ENCODE measurements at regions not wholly inside any gene's neighbourhood (a gene's known extent, or its start where the extent isn't known, plus 50 kb on each side); places are given as distances from the start of the nearest gene placed in this dataset.
"Not testable (repeated sequence)": the region's sequence is repeated elsewhere in the genome, so short reads cannot be mapped to it uniquely, and the experiment has no call there.

- no peak for DNase-seq
These were observed 366.4 kb downstream of the IPO8 start for GRCh38 chr12:30329281-30329680.

GRCh38 chr12:30323008-30323407 lies 372.7 kb downstream of the IPO8 start:
- DNase-seq = no peak

GRCh38 chr12:30320561-30320960 lies 375.1 kb downstream of the IPO8 start:
- DNase-seq = no peak

GRCh38 chr12:30314506-30315100 lies 381.1 kb downstream of the IPO8 start:
- DNase-seq = no peak

GRCh38 chr12:30308010-30308717 lies 387.5 kb downstream of the IPO8 start:
- no peak for DNase-seq

GRCh38 chr12:30304528-30304927 lies 391.1 kb downstream of the IPO8 start:
- DNase-seq = no peak

- DNase-seq = no peak
These were observed 394.4 kb downstream of the IPO8 start for GRCh38 chr12:30301291-30301690.

- DNase-seq = peak; percentile 26
These were observed 399.2 kb downstream of the IPO8 start for GRCh38 chr12:30296486-30296885.

GRCh38 chr12:30286345-30286926 lies 409.2 kb downstream of the IPO8 start:
- peak; percentile 12 for DNase-seq

GRCh38 chr12:30278401-30278800 lies 417.3 kb downstream of the IPO8 start:
- no peak for DNase-seq

GRCh38 chr12:30272515-30272914 lies 423.2 kb downstream of the IPO8 start:
- DNase-seq = not testable (repeated sequence)

GRCh38 chr12:30269496-30269895 lies 426.2 kb downstream of the IPO8 start:
- no peak for DNase-seq

- no peak for DNase-seq
These were observed 427.6 kb downstream of the IPO8 start for GRCh38 chr12:30268041-30268440.

GRCh38 chr12:30263434-30263833 lies 432.2 kb downstream of the IPO8 start:
- no peak for DNase-seq

GRCh38 chr12:30257618-30258017 lies 438.1 kb downstream of the IPO8 start:
- DNase-seq = no peak

GRCh38 chr12:30251546-30251945 lies 444.1 kb downstream of the IPO8 start:
- no peak for DNase-seq

GRCh38 chr12:30243426-30243825 lies 452.2 kb downstream of the IPO8 start:
- no peak for DNase-seq

GRCh38 chr12:30219047-30219446 lies 435.3 kb upstream of the TMTC1 start:
- no peak for DNase-seq

- DNase-seq = no peak
These were observed 434.3 kb upstream of the TMTC1 start for GRCh38 chr12:30218073-30218472.

GRCh38 chr12:30213166-30213565 lies 429.4 kb upstream of the TMTC1 start:
- DNase-seq = no peak

- DNase-seq = no peak
These were observed 428.0 kb upstream of the TMTC1 start for GRCh38 chr12:30211743-30212142.

GRCh38 chr12:30203981-30204380 lies 420.2 kb upstream of the TMTC1 start:
- DNase-seq = no peak

- no peak for DNase-seq
These were observed 418.9 kb upstream of the TMTC1 start for GRCh38 chr12:30202521-30203254.

Measured in NCI-H1694 (cell line).